Muscle of leg (tissue), 3 donors: ENCODE measurements at regions not wholly inside any gene's neighbourhood (a gene's known extent, or its start where the extent isn't known, plus 50 kb on each side); places are given as distances from the start of the nearest gene placed in this dataset.
"Not testable (repeated sequence)": the region's sequence is repeated elsewhere in the genome, so short reads cannot be mapped to it uniquely, and the experiment has no call there.

Experiments
- DNase-seq: peaks from one replicate; pipeline ENCODE4 v3.0.0; 2013
- H3K27ac ChIP-seq: one replicate; pipeline ENCODE4 v1.5.1; 2013; ENCODE audit warnings: mild to moderate bottlenecking, low read length, control low read depth
- H3K27me3 ChIP-seq: one replicate; pipeline ENCODE4 v1.6.1; 2013; ENCODE audit warnings: low read length; ENCODE audit not compliant: control insufficient read depth, insufficient read depth
- H3K36me3 ChIP-seq: one replicate; pipeline ENCODE4 v1.6.1; 2013; ENCODE audit warnings: low read length; ENCODE audit not compliant: control insufficient read depth, insufficient read depth
- H3K4me1 ChIP-seq: one replicate; pipeline ENCODE4 v1.6.1; 2013; ENCODE audit warnings: low read length; ENCODE audit not compliant: control insufficient read depth, insufficient read depth
- H3K4me3 ChIP-seq: one replicate; pipeline ENCODE4 v1.5.1; 2013; ENCODE audit warnings: low read length, control low read depth
- H3K9me3 ChIP-seq: replicated peaks from 2 replicates; pipeline ENCODE4 v1.6.1; 2013; ENCODE audit warnings: low read depth, low read length; ENCODE audit not compliant: control insufficient read depth
- WGBS: methylation state at CpG from one replicate; pipeline ENCODE4 v1.1.5; 2013; ENCODE audit warnings: missing lambda C conversion rate; ENCODE audit not compliant: insufficient coverage; 5-methylcytosine and 5-hydroxymethylcytosine counted together

DNA sequence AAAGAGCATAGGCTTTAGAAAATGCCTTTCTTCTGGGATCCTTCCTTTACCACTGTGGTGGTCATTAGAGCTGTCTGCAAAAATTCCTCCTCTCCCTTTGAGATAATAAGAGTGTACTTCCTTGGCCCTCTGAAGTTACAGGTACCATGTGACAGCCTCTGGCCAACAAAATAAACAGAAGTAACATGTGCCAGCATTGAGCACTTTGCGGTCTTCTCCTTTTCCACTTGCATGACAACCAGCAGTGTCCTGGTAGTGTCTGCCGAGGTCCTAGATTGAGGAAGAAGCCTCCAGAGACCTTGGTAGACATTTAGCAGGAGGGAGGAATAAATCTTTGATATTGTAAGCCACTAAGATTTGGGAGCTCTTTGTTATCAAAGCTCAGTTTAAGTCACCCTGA is 87.5 kb upstream of the ARID1B start:
- Histone ChIP-seq H3K27me3 (no peaks in the 10 kb centered on the region), H3K27ac (no peak overlapping the region), H3K4me3 (no peak overlapping the region), H3K4me1 (peaks cover 3% of the 10 kb centered on the region), H3K9me3 (no peaks in the 10 kb centered on the region), H3K36me3 (no peaks in the 10 kb centered on the region)
- peak; percentile 63 for DNase-seq
- WGBS, result no CpG with 5 or more reads among the region's 2 CpGs

DNA sequence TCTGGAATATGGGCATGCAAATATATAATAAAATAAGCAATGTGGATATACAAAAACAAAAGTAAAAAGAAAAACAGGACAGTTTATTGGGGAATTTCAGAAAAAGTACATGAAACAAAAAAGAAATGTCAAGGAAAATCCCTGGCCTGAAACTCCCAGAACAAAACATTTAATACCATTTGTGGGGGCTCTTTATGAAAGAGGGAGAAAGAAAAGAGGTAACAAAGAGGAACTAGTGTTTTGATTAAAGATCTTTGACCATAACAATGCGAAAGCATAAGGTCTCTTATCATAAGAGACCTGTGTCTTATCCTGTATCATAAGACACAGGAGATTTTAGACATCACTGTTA is 88.6 kb upstream of the ARID1B start:
- Histone ChIP-seq H3K27ac (peak overlapping the region; percentile 86), H3K27me3 (no peaks in the 10 kb centered on the region)
- WGBS, result no CpG with 5 or more reads among the region's 1 CpG

DNA sequence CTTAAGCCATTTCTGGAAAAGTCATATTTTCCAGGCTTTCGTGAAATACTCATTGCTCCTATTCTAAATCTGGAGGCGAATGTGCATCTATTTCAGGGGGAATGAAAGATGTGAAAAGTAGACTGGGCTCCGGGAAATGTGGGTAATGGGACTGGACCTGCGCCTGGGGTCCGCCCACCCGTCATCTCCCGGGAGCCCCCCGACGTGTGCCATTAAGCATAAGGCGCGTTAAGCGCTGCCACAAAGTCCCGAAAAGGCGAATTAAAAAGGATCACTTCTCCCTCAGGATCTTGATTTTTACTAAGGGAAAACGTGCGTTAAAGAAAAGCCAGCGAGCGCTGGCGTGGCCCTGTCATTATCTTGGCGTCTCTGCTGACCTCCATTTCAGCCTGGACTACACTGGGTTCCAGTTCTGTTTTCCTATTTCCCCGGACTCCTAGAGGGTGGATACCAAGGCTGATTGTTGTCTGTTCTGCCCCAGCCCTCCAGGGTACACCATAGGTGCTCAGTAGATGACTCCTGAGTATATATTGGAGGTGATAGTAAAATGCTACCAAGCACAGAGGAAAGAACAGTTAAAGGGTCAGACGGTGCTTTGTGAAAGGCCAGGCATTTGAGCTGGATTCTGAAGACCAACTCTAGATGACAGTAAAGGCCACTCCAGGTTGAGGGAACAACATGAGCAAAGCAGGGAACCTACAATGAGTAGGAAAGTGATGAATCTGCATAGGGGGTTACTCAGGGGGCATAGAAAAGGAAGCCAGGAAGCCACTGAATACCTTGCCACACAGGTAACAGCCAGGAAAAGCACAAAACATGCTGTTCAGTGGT is 89.2 kb upstream of the ARID1B start:
- Histone ChIP-seq H3K4me3 (peak overlapping the region; percentile 50), H3K27me3 (no peaks in the 10 kb centered on the region), H3K4me1 (peaks cover 3% of the 10 kb centered on the region), H3K36me3 (no peaks in the 10 kb centered on the region), H3K27ac (peak overlapping the region; percentile 86), H3K9me3 (no peaks in the 10 kb centered on the region)
- WGBS, result 2% methylated on average over 11 of the region's 22 CpGs
- DNase-seq, result peak; percentile 95

More for the DNA sequence above, 88.6 kb upstream of the ARID1B start:
- Histone ChIP-seq H3K9me3 (no peaks in the 10 kb centered on the region), H3K4me1 (peaks cover 3% of the 10 kb centered on the region), H3K4me3 (no peak overlapping the region), H3K36me3 (no peaks in the 10 kb centered on the region)
- no peak for DNase-seq

DNA sequence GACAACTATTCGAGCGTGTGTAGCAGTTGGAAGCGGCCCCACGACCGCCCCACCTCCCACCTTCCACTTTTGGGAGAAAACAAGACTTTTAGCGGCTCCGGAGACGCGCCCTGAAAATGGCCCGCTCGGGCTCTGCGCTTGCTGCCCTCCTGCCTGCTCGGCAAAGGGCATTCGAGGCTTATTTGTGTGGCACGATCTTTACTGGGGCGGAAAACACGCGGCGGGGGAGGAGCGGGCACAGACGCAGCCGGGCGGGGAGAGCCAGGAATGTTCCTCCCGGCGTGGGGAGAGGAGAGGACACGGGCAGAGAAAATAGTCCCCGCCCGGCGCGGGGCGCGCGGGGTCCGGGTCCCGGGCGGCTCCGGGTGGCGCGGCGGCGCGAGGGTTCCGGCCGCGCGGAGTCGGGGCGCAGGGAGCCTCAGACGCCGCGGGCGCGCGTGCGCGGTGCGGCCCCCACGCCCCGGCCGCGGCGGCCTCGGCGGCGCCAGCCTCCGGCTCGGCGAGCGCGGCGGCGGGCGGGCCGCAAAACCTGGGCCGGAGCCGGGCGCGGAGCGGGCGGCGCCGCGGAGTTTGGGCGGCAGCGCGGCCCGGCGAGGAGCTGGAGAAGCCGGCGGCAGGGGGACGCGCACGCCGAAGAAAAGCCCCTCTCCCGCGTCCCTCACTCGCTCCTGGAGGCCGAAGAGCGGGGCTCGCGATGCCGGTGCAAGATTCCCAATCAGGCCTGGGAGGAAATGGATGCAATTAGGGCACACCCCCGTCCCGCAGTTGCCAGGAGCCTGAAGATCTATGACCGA is 90.0 kb upstream of the ARID1B start:
- Histone ChIP-seq H3K4me1 (peaks cover 3% of the 10 kb centered on the region), H3K36me3 (no peaks in the 10 kb centered on the region), H3K27ac (peak overlapping the region; percentile 99), H3K27me3 (no peaks in the 10 kb centered on the region), H3K4me3 (peak overlapping the region; percentile 77), H3K9me3 (no peaks in the 10 kb centered on the region)
- DNase-seq, result peak; percentile 95
- WGBS, result under 1% methylated on average over 100 of the region's 105 CpGs

DNA sequence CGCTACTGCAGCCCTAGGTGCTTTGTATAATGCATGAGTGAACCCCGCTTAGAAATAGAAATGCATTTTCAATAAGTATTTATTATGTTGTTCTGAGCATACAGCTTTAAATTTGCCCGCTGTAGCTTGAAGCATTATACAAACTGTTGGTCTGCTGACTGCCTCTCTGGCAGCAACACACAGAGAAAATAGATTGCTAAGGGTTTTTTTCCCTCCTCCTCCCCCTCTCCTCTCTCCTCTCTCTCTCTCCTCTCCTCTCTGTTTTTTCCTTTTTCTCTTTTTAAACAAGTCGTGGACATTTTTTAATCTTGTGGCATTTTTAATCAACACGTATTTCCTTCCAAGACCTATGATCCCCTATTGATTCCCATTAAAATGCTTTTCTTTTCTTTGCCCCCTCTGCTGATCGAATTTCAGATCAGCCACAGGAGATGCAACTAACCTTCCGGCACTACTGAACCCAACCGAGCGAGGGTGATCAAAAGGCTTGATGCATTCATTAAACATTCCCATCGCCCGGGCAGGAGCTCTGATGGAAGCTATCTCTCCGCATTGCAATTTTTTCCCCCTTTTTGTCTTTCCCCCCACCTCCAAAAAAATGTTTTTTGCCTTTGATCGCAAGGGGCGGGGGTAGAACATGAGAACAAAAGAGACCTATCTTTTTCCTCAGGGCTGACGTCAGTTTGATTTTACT is 90.7 kb upstream of the ARID1B start:
- Histone ChIP-seq H3K9me3 (no peaks in the 10 kb centered on the region), H3K27me3 (no peaks in the 10 kb centered on the region), H3K4me1 (peaks cover 3% of the 10 kb centered on the region), H3K4me3 (peak overlapping the region; percentile 77), H3K27ac (peak overlapping the region; percentile 99), H3K36me3 (no peaks in the 10 kb centered on the region)
- WGBS, result 0% methylated on average over 9 of the region's 15 CpGs
- peak; percentile 96 for DNase-seq

DNA sequence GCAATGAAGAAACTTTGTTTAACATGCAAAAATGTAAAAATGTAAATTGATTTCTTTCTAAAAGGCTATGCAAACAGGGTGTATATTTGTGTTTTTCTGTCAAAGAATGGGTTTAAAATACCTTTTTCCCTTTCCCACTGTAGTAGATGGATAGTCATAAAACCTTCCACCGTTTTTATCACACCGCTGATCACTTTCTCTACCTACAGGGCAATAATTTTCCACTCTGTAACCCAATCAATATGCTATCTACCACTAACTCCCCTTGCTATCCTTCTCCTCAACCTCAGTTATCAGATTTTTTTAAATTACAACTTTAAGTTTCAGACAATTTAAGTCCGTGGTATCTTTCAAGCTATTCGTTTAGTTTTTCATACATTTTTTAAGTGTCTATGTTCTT is 91.4 kb upstream of the ARID1B start:
- DNase-seq, result no peak
- H3K27ac ChIP-seq, result peak overlapping the region; percentile 99
- WGBS, result 8% methylated on average over 2 of the region's 4 CpGs
- H3K9me3 ChIP-seq, result no peaks in the 10 kb centered on the region
- peaks cover 3% of the 10 kb centered on the region for H3K4me1 ChIP-seq
- no peaks in the 10 kb centered on the region for H3K27me3 ChIP-seq
- H3K36me3 ChIP-seq, result no peaks in the 10 kb centered on the region
- H3K4me3 ChIP-seq, result peak overlapping the region; percentile 77

DNA sequence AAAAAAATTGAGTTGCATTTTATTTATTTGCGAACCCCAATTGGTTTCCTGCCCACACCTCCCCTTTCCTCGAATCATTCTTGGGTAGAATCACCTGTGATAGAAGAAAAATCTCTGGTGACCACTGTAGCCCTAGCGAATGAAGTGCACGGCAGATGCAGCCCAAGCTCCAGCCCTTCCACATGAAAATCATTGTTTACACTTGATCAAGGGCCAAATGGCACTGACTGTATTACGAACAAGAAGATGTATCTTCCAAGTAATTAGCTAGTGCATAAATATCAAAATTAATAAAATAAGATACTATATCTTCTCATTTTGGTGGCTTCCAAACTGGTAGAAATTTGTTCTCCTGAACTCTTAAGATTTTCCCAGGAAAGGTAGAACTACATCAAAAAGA is 93.4 kb upstream of the ARID1B start:
- DNase-seq, result no peak
- WGBS, result no CpG with 5 or more reads among the region's 5 CpGs
- Histone ChIP-seq H3K9me3 (no peaks in the 10 kb centered on the region), H3K4me3 (no peak overlapping the region), H3K4me1 (peaks cover 3% of the 10 kb centered on the region), H3K27ac (no peak overlapping the region), H3K27me3 (no peaks in the 10 kb centered on the region), H3K36me3 (no peaks in the 10 kb centered on the region)

DNA sequence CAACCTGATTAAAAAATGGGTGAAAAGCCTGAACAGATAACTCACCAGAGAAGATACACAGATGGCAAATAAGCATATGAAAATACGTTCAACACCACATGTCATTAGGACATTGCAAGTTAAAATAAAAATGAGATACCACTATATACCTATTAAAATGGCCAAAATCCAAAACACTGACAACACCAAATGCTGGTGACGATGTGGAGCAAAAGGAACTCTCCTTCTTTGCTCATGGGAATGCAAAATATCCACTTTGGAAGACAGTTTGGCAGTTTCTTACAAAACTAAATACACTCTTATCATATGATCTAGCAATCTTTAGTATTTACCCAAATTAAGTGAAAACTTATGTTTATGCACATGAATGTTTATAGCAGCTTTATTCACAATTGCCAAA is 100.5 kb upstream of the ARID1B start:
- WGBS, result 80% methylated on average over 1 of the region's 2 CpGs

DNA sequence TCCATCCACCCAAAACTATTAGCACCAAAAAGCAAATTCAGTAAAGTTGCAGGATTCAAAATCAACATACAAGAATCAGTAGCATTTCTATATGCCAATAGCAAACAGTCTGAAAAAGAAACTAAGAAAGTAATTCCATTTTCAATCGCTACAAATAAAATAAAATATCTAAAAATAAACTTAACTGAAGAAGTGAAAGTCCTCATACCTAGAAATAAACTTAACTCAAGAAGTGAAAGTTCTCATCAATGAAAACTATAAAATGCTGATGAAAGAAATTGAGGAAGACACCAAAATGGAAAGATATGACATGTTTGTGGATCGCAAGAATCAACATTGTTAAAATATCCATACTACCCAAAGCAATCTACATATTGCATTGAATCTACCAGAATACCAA is 103.0 kb upstream of the ARID1B start:
- no CpG with 5 or more reads among the region's 2 CpGs for WGBS
- Histone ChIP-seq H3K9me3 (peaks cover 6% of the 10 kb centered on the region), H3K27me3 (no peaks in the 10 kb centered on the region), H3K4me3 (no peak overlapping the region), H3K27ac (no peak overlapping the region), H3K36me3 (no peaks in the 10 kb centered on the region), H3K4me1 (no peaks in the 10 kb centered on the region)
- DNase-seq, result no peak

More for the DNA sequence above, 100.5 kb upstream of the ARID1B start:
- Histone ChIP-seq H3K27me3 (no peaks in the 10 kb centered on the region), H3K4me1 (no peaks in the 10 kb centered on the region), H3K36me3 (no peaks in the 10 kb centered on the region), H3K4me3 (no peak overlapping the region), H3K27ac (no peak overlapping the region), H3K9me3 (peaks cover 6% of the 10 kb centered on the region)
- DNase-seq, result no peak

DNA sequence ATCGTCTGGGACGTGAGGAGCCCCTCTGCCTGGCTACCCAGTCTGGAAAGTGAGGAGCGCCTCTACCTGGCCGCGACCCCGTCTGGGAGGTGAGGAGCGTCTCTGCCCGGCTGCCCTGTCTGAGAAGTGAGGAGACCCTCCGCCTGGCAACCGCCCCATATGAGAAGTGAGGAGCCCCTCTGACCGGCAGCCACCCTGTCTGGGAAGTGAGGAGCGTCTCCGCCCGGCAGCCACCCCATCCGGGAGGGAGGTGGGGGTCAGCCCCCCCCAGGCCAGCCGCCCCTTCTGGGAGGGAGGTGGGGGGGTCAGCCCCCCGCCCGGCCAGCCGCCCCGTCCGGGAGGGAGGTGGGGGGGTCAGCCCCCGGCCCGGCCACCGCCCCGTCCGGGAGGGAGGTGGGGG is 107.1 kb upstream of the ARID1B start:
- not testable (repeated sequence) for H3K27ac ChIP-seq, H3K4me3 ChIP-seq, DNase-seq, H3K4me1 ChIP-seq, H3K36me3 ChIP-seq, H3K27me3 ChIP-seq, H3K9me3 ChIP-seq
- WGBS, result 90% methylated on average over 7 of the region's 26 CpGs
